Panc1 (cell line): ENCODE measurements at regions not wholly inside any gene's neighbourhood (a gene's known extent, or its start where the extent isn't known, plus 50 kb on each side); places are given as distances from the start of the nearest gene placed in this dataset.

Experiments
- ATAC-seq: fragments of 200-7000 bp; cut with Tn5 transposase; 2 replicates; pipeline ENCODE4 v1.9.1; 2020; ENCODE audit warnings: mild to moderate bottlenecking, moderate library complexity
- BruUV-seq: library from RNA; stranded (reverse); fragments of 400-500 nt; replicated peaks from 2 replicates; lab custom pipeline; 2021; lab: Mats Ljungman, UMichigan
- CTCF ChIA-PET: fragments of 300-600 bp; sonication (Branson Sonifier 250); formaldehyde crosslinking; loops from one replicate; lab custom pipeline; 2022; ENCODE audit warnings: antibody characterized with exemption; lab: Charles Lee
- POLR2A ChIA-PET: fragments of 300-600 bp; sonication (Branson Sonifier 250); formaldehyde crosslinking; loops from one replicate; lab custom pipeline; 2022; ENCODE audit warnings: antibody characterized with exemption; lab: Charles Lee
- DNase-seq: peaks from one replicate; pipeline ENCODE4 v3.0.0-alpha.2; 2010; ENCODE audit warnings: low read depth, low spot score
- H3K27ac ChIP-seq: 2 replicates; pipeline ENCODE4 v1.5.1; 2011; ENCODE audit warnings: mild to moderate bottlenecking, low read length, inconsistent platforms
- H3K27me3 ChIP-seq: fragments of 200-500 bp; sonication (Bioruptor generic); 2 replicates; pipeline ENCODE4 v1.6.0; 2014; ENCODE audit warnings: low read length, inconsistent platforms; ENCODE audit not compliant: control insufficient read depth, insufficient read depth
- H3K36me3 ChIP-seq: fragments of 200-500 bp; sonication (Bioruptor generic); 2 replicates; pipeline ENCODE4 v1.5.1; 2014; ENCODE audit warnings: inconsistent platforms, mild to moderate bottlenecking, low read length, moderate library complexity; ENCODE audit not compliant: control insufficient read depth, insufficient read depth
- H3K4me1 ChIP-seq: 2 replicates; pipeline ENCODE4 v1.5.1; 2011; ENCODE audit warnings: inconsistent platforms, mild to moderate bottlenecking, low read length, moderate library complexity; ENCODE audit not compliant: control insufficient read depth, insufficient read depth
- H3K4me3 ChIP-seq, 2 experiments: 2 replicates each; pipeline ENCODE4 v1.5.1; 2011 to 2012; ENCODE audit warnings: low read depth in 2 of 2, low read length in 2 of 2, mild to moderate bottlenecking in 2 of 2, inconsistent platforms in 1 of 2, moderate library complexity in 1 of 2
- H3K9me3 ChIP-seq: fragments of 200-500 bp; sonication (Bioruptor generic); 2 replicates; pipeline ENCODE4 v1.5.1; 2014; ENCODE audit warnings: low read depth, mild to moderate bottlenecking, inconsistent platforms, low read length, moderate library complexity; ENCODE audit not compliant: control insufficient read depth, insufficient read depth
- POLR2AphosphoS5 ChIP-seq: IDR thresholded peaks from 2 replicates; pipeline ENCODE4 v1.6.1; 2012; ENCODE audit warnings: mild to moderate bottlenecking, low read depth, low read length, moderate library complexity
- SIN3A ChIP-seq: IDR thresholded peaks from 2 replicates; pipeline ENCODE4 v1.6.1; 2012; ENCODE audit warnings: low read depth, mild to moderate bottlenecking, low read length, moderate library complexity, borderline replicate concordance; ENCODE audit not compliant: insufficient read depth
- TCF7L2 ChIP-seq: IDR thresholded peaks from 2 replicates; pipeline ENCODE4 v1.6.1; 2011; ENCODE audit warnings: mild to moderate bottlenecking, low read depth, low read length, inconsistent platforms
- in situ Hi-C: cut with HindIII; loops from 2 replicates; pipeline ENCODE4 v1.10.0; 2016; ENCODE audit warnings: low sequenced_read_pairs, low pct_unique_long_range_greater_than_20kb
- intact Hi-C: fragments of 100-400 bp; cut with micrococcal nuclease; formaldehyde crosslinking; loops from one replicate; pipeline ENCODE4 v1.10.0; 2022; ENCODE audit not compliant: unreplicated experiment
- TF ChIP-seq, protein P1 (sequence below): fragments of 450-650 bp; IDR thresholded peaks from 2 replicates; pipeline ENCODE4 v1.5.1; 2017; ENCODE audit warnings: mild to moderate bottlenecking
- TF ChIP-seq, protein P2 (sequence below), 2 experiments: IDR thresholded peaks; 2 replicates each; pipeline ENCODE4 v1.6.1; 2011 to 2012; ENCODE audit warnings: low read depth in 2 of 2, control low read depth in 1 of 2, low read length in 1 of 2, mild to moderate bottlenecking in 1 of 2, moderate library complexity in 1 of 2; ENCODE audit not compliant: insufficient read depth in 1 of 2

DNA sequence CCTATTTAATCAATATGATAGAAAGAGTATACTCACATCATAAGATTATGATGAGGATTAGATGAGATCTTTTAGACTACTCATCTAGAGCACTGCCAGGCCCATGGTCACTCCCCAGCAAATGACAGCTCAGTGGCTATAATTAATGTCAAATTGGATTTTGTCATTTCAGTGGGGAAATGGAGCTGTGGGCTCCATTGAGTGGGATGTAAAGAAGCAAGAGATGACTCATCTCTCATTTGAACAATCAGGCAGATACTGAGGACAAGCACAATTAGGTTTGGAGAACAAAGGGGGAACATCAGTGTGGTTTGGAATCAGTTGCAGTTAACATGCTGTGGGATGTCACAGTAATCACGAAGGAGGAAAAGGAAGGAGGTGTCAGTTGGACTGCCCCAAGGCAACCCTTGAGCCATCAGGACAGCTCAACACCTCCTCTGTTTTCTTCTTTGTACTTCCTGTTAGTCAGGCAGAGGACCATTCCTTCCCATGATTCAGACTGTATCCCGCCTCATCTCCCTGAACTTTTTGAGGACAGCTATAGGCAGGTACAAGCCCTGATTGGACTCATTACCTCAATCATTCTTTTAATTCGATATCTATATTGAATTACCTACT lies 473.7 kb upstream of the ISX start:
- CTCF ChIA-PET = no interaction called here

DNA sequence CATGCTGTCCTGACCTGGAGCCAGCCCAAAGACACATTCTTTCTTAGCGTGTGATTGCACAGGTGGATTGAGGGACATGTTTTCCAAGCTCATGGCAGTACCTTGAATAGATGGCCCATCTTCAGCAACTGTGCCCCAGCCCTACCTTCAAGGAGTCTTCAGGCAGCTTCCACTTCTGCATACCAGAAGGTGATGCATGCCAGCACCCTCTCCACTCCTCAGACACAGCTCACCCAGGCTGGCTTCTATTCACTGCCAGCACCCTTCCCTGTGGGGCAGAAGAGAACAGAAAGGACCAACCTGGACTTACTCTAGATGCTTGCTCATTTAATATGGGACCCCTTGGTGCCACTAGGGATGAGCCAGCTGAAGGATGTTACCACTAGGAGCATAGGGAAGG lies 466.4 kb upstream of the ISX start:
- in situ Hi-C loops = no loop called here
- DNase-seq (no peak), ATAC-seq (no peak)
- BruUV-seq = no TSS peak
- TF ChIP-seq SIN3A (no peak), POLR2AphosphoS5 (no peak), TCF7L2 (no peak)
- TF ChIP-seq, protein P1, sequence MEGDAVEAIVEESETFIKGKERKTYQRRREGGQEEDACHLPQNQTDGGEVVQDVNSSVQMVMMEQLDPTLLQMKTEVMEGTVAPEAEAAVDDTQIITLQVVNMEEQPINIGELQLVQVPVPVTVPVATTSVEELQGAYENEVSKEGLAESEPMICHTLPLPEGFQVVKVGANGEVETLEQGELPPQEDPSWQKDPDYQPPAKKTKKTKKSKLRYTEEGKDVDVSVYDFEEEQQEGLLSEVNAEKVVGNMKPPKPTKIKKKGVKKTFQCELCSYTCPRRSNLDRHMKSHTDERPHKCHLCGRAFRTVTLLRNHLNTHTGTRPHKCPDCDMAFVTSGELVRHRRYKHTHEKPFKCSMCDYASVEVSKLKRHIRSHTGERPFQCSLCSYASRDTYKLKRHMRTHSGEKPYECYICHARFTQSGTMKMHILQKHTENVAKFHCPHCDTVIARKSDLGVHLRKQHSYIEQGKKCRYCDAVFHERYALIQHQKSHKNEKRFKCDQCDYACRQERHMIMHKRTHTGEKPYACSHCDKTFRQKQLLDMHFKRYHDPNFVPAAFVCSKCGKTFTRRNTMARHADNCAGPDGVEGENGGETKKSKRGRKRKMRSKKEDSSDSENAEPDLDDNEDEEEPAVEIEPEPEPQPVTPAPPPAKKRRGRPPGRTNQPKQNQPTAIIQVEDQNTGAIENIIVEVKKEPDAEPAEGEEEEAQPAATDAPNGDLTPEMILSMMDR = no peak
- TF ChIP-seq, protein P2, sequence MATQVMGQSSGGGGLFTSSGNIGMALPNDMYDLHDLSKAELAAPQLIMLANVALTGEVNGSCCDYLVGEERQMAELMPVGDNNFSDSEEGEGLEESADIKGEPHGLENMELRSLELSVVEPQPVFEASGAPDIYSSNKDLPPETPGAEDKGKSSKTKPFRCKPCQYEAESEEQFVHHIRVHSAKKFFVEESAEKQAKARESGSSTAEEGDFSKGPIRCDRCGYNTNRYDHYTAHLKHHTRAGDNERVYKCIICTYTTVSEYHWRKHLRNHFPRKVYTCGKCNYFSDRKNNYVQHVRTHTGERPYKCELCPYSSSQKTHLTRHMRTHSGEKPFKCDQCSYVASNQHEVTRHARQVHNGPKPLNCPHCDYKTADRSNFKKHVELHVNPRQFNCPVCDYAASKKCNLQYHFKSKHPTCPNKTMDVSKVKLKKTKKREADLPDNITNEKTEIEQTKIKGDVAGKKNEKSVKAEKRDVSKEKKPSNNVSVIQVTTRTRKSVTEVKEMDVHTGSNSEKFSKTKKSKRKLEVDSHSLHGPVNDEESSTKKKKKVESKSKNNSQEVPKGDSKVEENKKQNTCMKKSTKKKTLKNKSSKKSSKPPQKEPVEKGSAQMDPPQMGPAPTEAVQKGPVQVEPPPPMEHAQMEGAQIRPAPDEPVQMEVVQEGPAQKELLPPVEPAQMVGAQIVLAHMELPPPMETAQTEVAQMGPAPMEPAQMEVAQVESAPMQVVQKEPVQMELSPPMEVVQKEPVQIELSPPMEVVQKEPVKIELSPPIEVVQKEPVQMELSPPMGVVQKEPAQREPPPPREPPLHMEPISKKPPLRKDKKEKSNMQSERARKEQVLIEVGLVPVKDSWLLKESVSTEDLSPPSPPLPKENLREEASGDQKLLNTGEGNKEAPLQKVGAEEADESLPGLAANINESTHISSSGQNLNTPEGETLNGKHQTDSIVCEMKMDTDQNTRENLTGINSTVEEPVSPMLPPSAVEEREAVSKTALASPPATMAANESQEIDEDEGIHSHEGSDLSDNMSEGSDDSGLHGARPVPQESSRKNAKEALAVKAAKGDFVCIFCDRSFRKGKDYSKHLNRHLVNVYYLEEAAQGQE (IDR thresholded peaks at IDR 0.05; ENCODE audit: insufficient read depth in 1 of 2, low read depth in 2 of 2, low read length in 1 of 2) = no peak
- POLR2A ChIA-PET = no interaction called here
- intact Hi-C loops = no loop called here
- Histone ChIP-seq H3K27me3 (no peaks in the 10 kb centered on the region), H3K27ac (no peak overlapping the region), H3K4me1 (no peaks in the 10 kb centered on the region), H3K9me3 (no peaks in the 10 kb centered on the region), H3K4me3 (no peak overlapping the region), H3K36me3 (no peaks in the 10 kb centered on the region)
- CTCF ChIA-PET = no interaction called here

More for the DNA sequence above, 473.7 kb upstream of the ISX start:
- no peaks in the 10 kb centered on the region for H3K36me3 ChIP-seq
- TF ChIP-seq, protein P2 (IDR thresholded peaks at IDR 0.05; ENCODE audit: insufficient read depth in 1 of 2, low read depth in 2 of 2, low read length in 1 of 2) = no peak
- TF ChIP-seq POLR2AphosphoS5 (no peak), SIN3A (no peak), TCF7L2 (no peak)
- TF ChIP-seq, protein P1 = no peak
- in situ Hi-C loops = no loop called here
- no peak overlapping the region for H3K27ac ChIP-seq
- DNase-seq = no peak
- H3K9me3 ChIP-seq = no peaks in the 10 kb centered on the region
- no peak for ATAC-seq
- BruUV-seq = no TSS peak
- no peaks in the 10 kb centered on the region for H3K4me1 ChIP-seq
- intact Hi-C loops = no loop called here
- no peaks in the 10 kb centered on the region for H3K27me3 ChIP-seq
- H3K4me3 ChIP-seq = no peak overlapping the region
- POLR2A ChIA-PET = no interaction called here
